Esophagus muscularis mucosa (tissue), 3 donors: ENCODE measurements at regions not wholly inside any gene's neighbourhood (a gene's known extent, or its start where the extent isn't known, plus 50 kb on each side); places are given as distances from the start of the nearest gene placed in this dataset.

Experiments
- CTCF ChIP-seq, 3 experiments: fragments of 200-600 bp in 2 of 3; fragments of 450-650 bp in 1 of 3; sonication (generic) in 2 of 3; IDR thresholded peaks; one replicate each; pipeline ENCODE4 v1.5.1; 2017 to 2019; ENCODE audit warnings: antibody characterized with exemption in 3 of 3, mild to moderate bottlenecking in 2 of 3, moderate library complexity in 1 of 3
- POLR2A ChIP-seq: fragments of 450-650 bp; IDR thresholded peaks from one replicate; pipeline ENCODE4 v1.6.1; 2017; ENCODE audit warnings: antibody characterized with exemption, moderate library complexity, mild to moderate bottlenecking, low read depth

- TF ChIP-seq CTCF (IDR thresholded peaks at IDR 0.05) (no peak), POLR2A (no peak)
These were observed 710.0 kb downstream of the OTOL1 start for GRCh38 chr3:162206648-162207047.
